ENCODE measurements at regions not wholly inside any gene's neighbourhood (a gene's known extent, or its start where the extent isn't known, plus 50 kb on each side); places are given as distances from the start of the nearest gene placed in this dataset.

DNA sequence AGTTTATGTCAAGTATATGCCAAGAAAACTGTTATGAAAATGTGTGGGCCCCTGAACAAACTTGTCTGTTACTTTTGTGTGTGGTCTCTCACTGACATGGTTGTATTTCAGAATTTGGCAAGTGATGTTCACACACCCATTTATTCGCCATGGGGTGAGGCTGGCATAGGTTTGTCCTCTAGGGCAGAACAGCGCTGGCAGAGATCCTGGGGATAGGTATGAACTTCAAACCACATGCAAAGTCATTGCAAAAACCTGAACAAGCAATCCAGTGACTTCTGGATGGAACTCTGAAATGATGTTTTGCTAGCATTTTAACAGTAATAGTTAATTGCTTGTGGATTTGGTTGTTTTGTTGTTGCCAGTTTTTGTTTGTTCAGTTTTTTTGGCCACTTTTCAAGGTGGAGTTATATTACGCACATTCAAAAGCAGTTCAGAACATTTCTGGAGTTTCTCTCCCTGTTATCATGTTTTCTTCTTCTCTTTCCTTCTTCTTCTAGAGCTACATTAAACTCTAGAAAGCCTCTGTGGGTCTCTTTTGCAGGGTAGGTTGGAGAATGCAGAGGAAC lies 78.5 kb downstream of the MDH1 start:
- TF ChIP-seq FOXM1 (IDR thresholded peaks at IDR 0.05; ENCODE audit: borderline replicate concordance, low read depth) (no peak), CEBPB (IDR thresholded peaks at IDR 0.05) (no peak), EP300 (IDR thresholded peaks at IDR 0.05; ENCODE audit: borderline replicate concordance) (no peak), YY1 (IDR thresholded peaks at IDR 0.05; ENCODE audit: low read depth) (no peak), CREB1 (IDR thresholded peaks at IDR 0.05; ENCODE audit: low read depth) (no peak), EGR1 (IDR thresholded peaks at IDR 0.05) (no peak), TCF12 (IDR thresholded peaks at IDR 0.05; ENCODE audit: low read depth) (no peak), TEAD4 (IDR thresholded peaks at IDR 0.05) (no peak), MAX (IDR thresholded peaks at IDR 0.05) (no peak), RAD21 (IDR thresholded peaks at IDR 0.05; ENCODE audit: low read depth) (no peak), ZBTB7A (IDR thresholded peaks at IDR 0.05; ENCODE audit: low read depth) (no peak), TAF1 (IDR thresholded peaks at IDR 0.05; ENCODE audit: low read depth) (no peak), NFIC (IDR thresholded peaks at IDR 0.05) (no peak)
- TF ChIP-seq, protein P1, sequence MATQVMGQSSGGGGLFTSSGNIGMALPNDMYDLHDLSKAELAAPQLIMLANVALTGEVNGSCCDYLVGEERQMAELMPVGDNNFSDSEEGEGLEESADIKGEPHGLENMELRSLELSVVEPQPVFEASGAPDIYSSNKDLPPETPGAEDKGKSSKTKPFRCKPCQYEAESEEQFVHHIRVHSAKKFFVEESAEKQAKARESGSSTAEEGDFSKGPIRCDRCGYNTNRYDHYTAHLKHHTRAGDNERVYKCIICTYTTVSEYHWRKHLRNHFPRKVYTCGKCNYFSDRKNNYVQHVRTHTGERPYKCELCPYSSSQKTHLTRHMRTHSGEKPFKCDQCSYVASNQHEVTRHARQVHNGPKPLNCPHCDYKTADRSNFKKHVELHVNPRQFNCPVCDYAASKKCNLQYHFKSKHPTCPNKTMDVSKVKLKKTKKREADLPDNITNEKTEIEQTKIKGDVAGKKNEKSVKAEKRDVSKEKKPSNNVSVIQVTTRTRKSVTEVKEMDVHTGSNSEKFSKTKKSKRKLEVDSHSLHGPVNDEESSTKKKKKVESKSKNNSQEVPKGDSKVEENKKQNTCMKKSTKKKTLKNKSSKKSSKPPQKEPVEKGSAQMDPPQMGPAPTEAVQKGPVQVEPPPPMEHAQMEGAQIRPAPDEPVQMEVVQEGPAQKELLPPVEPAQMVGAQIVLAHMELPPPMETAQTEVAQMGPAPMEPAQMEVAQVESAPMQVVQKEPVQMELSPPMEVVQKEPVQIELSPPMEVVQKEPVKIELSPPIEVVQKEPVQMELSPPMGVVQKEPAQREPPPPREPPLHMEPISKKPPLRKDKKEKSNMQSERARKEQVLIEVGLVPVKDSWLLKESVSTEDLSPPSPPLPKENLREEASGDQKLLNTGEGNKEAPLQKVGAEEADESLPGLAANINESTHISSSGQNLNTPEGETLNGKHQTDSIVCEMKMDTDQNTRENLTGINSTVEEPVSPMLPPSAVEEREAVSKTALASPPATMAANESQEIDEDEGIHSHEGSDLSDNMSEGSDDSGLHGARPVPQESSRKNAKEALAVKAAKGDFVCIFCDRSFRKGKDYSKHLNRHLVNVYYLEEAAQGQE (IDR thresholded peaks at IDR 0.05; ENCODE audit: low read depth) = no peak
- TF ChIP-seq, protein P2, sequence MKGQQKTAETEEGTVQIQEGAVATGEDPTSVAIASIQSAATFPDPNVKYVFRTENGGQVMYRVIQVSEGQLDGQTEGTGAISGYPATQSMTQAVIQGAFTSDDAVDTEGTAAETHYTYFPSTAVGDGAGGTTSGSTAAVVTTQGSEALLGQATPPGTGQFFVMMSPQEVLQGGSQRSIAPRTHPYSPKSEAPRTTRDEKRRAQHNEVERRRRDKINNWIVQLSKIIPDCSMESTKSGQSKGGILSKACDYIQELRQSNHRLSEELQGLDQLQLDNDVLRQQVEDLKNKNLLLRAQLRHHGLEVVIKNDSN (IDR thresholded peaks at IDR 0.05) = no peak

DNA sequence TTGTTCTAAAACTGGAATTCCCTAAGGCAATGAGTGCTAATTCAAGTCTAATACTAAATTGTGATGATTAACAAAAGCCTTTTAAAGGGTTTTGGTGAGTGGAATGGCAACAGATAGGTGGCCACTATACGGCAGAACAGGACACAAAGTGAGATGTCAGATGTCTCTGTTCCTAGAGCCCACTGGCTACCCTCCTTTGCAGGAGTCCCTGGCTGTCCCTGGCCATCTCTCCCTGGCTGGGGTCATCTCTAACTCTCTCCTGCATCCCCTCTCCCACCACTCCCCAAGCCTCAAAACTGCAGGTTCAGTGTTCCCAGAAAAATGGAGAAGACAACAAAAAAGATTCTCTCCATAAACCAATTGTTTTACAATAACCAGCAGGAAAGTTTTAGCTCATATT lies 79.2 kb downstream of the MDH1 start:
- TF ChIP-seq CREB1 (IDR thresholded peaks at IDR 0.05; ENCODE audit: low read depth) = no peak
- TF ChIP-seq, protein P1 (IDR thresholded peaks at IDR 0.05; ENCODE audit: low read depth) = no peak
- TF ChIP-seq YY1 (IDR thresholded peaks at IDR 0.05; ENCODE audit: low read depth) = no peak
- TF ChIP-seq NFIC (IDR thresholded peaks at IDR 0.05) = no peak
- TF ChIP-seq ZBTB7A (IDR thresholded peaks at IDR 0.05; ENCODE audit: low read depth) = no peak
- TF ChIP-seq RAD21 (IDR thresholded peaks at IDR 0.05; ENCODE audit: low read depth) = no peak
- TF ChIP-seq, protein P2 (IDR thresholded peaks at IDR 0.05) = no peak

DNA sequence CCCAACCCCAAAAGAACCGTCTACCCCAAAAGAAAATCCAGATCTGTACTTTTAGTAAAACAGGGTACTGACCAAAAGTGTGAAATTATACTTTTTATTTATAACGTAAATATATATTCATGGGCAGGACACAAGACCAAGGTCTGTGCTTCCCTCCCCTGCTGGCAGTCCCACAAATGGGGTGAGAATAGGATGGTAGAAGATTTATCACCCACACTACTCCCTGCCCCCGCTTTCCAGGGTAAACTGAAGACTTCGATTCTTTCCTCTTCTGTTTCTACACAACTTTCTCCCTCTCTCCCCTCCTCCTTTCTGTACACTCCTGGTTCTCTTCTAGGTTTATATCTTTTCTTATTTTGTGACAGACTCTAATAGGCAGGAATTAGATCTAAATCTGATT lies 79.7 kb downstream of the MDH1 start:
- no peak for TF ChIP-seq TCF12 (IDR thresholded peaks at IDR 0.05; ENCODE audit: low read depth)
- no peak for TF ChIP-seq ZBTB7A (IDR thresholded peaks at IDR 0.05; ENCODE audit: low read depth)
- no peak for TF ChIP-seq RAD21 (IDR thresholded peaks at IDR 0.05; ENCODE audit: low read depth)
- TF ChIP-seq, protein P2 (IDR thresholded peaks at IDR 0.05) = no peak
- no peak for TF ChIP-seq FOXM1 (IDR thresholded peaks at IDR 0.05; ENCODE audit: borderline replicate concordance, low read depth)
- no peak for TF ChIP-seq CEBPB (IDR thresholded peaks at IDR 0.05)
- no peak for TF ChIP-seq MAX (IDR thresholded peaks at IDR 0.05)
- no peak for TF ChIP-seq EGR1 (IDR thresholded peaks at IDR 0.05)
- TF ChIP-seq YY1 (IDR thresholded peaks at IDR 0.05; ENCODE audit: low read depth) = no peak
- no peak for TF ChIP-seq TEAD4 (IDR thresholded peaks at IDR 0.05)
- no peak for TF ChIP-seq TAF1 (IDR thresholded peaks at IDR 0.05; ENCODE audit: low read depth)
- TF ChIP-seq, protein P1 (IDR thresholded peaks at IDR 0.05; ENCODE audit: low read depth) = no peak
- no peak for TF ChIP-seq EP300 (IDR thresholded peaks at IDR 0.05; ENCODE audit: borderline replicate concordance)
- TF ChIP-seq CREB1 (IDR thresholded peaks at IDR 0.05; ENCODE audit: low read depth) = no peak
- TF ChIP-seq NFIC (IDR thresholded peaks at IDR 0.05) = no peak

DNA sequence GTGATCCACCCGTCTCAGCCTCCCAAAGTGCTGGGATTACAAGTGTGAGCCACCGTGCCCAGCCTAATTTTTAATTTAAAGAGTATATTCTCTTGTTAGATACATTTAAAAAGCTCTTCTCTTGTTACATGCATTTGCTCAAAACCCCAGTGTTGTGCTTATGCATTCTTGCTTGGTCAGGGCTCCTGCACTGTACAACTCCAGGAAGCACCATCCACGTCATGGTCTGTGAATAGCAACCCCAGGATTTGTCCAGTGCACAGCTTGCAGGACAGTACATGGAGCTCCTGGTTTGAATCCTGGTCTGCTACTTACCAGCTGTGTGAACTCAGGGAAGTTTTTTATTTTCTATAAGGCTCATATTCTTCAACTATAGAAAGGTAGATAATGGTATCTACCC lies 80.8 kb downstream of the MDH1 start:
- no peak for TF ChIP-seq EP300 (IDR thresholded peaks at IDR 0.05; ENCODE audit: borderline replicate concordance)
- TF ChIP-seq, protein P2 (IDR thresholded peaks at IDR 0.05) = no peak
- no peak for TF ChIP-seq FOXM1 (IDR thresholded peaks at IDR 0.05; ENCODE audit: borderline replicate concordance, low read depth)
- TF ChIP-seq NFIC (IDR thresholded peaks at IDR 0.05) = no peak
- no peak for TF ChIP-seq TEAD4 (IDR thresholded peaks at IDR 0.05)
- no peak for TF ChIP-seq CREB1 (IDR thresholded peaks at IDR 0.05; ENCODE audit: low read depth)
- TF ChIP-seq TCF12 (IDR thresholded peaks at IDR 0.05; ENCODE audit: low read depth) = no peak
- TF ChIP-seq MAX (IDR thresholded peaks at IDR 0.05) = no peak
- TF ChIP-seq TAF1 (IDR thresholded peaks at IDR 0.05; ENCODE audit: low read depth) = no peak
- no peak for TF ChIP-seq ZBTB7A (IDR thresholded peaks at IDR 0.05; ENCODE audit: low read depth)
- no peak for TF ChIP-seq RAD21 (IDR thresholded peaks at IDR 0.05; ENCODE audit: low read depth)
- no peak for TF ChIP-seq YY1 (IDR thresholded peaks at IDR 0.05; ENCODE audit: low read depth)

Data from Ishikawa (cell line).